H1 (cell line): ENCODE measurements at regions not wholly inside any gene's neighbourhood (a gene's known extent, or its start where the extent isn't known, plus 50 kb on each side); places are given as distances from the start of the nearest gene placed in this dataset.

Source experiments
- BACH1 ChIP-seq: IDR thresholded peaks from 2 replicates; pipeline ENCODE4 v1.6.1; 2012; ENCODE audit warnings: low read length, improper control_type of control experiment
- HDAC6 ChIP-seq: IDR thresholded peaks from one replicate; pipeline ENCODE4 v1.7.1; 2012; ENCODE audit warnings: low read depth, mild to moderate bottlenecking, inconsistent platforms, low read length, moderate library complexity
- JUND ChIP-seq: IDR thresholded peaks from 2 replicates; pipeline ENCODE4 v1.6.1; 2011; ENCODE audit warnings: mild to moderate bottlenecking, improper control_type of control experiment, low read length
- NRF1 ChIP-seq: IDR thresholded peaks from 2 replicates; pipeline ENCODE4 v1.6.1; 2011; ENCODE audit warnings: mild to moderate bottlenecking, low read depth, low read length, improper control_type of control experiment
- RNF2 ChIP-seq: fragments of 200-900, 300-1000 bp; sonication (generic); IDR thresholded peaks from 2 replicates; pipeline ENCODE4 v1.7.1; 2016; ENCODE audit warnings: borderline replicate concordance, low read depth, mild to moderate bottlenecking, antibody characterized with exemption, low read length; ENCODE audit not compliant: poor library complexity, severe bottlenecking; ENCODE audit errors: missing control alignments
- SP2 ChIP-seq: IDR thresholded peaks from 2 replicates; pipeline ENCODE4 v1.6.1; 2012; ENCODE audit warnings: mild to moderate bottlenecking, low read length, inconsistent platforms

- TF ChIP-seq SP2 = no peak
- no peak for TF ChIP-seq BACH1
- no peak for TF ChIP-seq NRF1
- TF ChIP-seq RNF2 = no peak
- TF ChIP-seq HDAC6 = no peak
- no peak for TF ChIP-seq JUND
Measured at GRCh38 chr10:128614016-128614605, 487.9 kb upstream of the MKI67 start (continued).
